Esophagus muscularis mucosa (tissue), 4 donors: ENCODE measurements at regions not wholly inside any gene's neighbourhood (a gene's known extent, or its start where the extent isn't known, plus 50 kb on each side); places are given as distances from the start of the nearest gene placed in this dataset.

ENCODE experiments used
- DNase-seq: peaks from one replicate; pipeline ENCODE4 v3.0.0-alpha.2; 2017; ENCODE audit errors: extremely low spot score
- H3K27ac ChIP-seq, 4 donors: fragments of 200-600 bp; sonication (generic); replicated peaks in 1 of 4; 1 replicate in 3 of 4; 2 replicates in 1 of 4; pipeline ENCODE4 v1.5.1; 2016 to 2019; ENCODE audit warnings: mild to moderate bottlenecking in 1 of 4
- H3K27me3 ChIP-seq, 4 donors: fragments of 200-600 bp; sonication (generic); one replicate each; pipeline versions ENCODE4 v1.5.1 to v1.6.0; 2016 to 2019
- H3K36me3 ChIP-seq, 4 donors: fragments of 200-600 bp; sonication (generic); one replicate each; pipeline ENCODE4 v1.5.1; 2016 to 2019
- H3K4me1 ChIP-seq, 4 donors: fragments of 200-600 bp; sonication (generic); one replicate each; pipeline ENCODE4 v1.5.1; 2016 to 2019
- H3K4me3 ChIP-seq, 4 donors: fragments of 200-600 bp; sonication (generic); 1 replicate in 2 of 4; 2 replicates in 2 of 4; pipeline ENCODE4 v1.5.1; 2016 to 2019; ENCODE audit warnings: mild to moderate bottlenecking in 4 of 4, moderate library complexity in 1 of 4
- H3K9me3 ChIP-seq, 4 donors: fragments of 200-600 bp; sonication (generic); 1 replicate in 3 of 4; 2 replicates in 1 of 4; pipeline ENCODE4 v1.5.1; 2016 to 2019
- EP300 ChIP-seq: sonication (generic); formaldehyde crosslinking; IDR thresholded peaks from one replicate; pipeline ENCODE4 v1.6.1; 2017; ENCODE audit warnings: antibody characterized with exemption
- POLR2A ChIP-seq: fragments of 450-650 bp; IDR thresholded peaks from one replicate; pipeline ENCODE4 v1.6.1; 2017; ENCODE audit warnings: antibody characterized with exemption, moderate library complexity, mild to moderate bottlenecking, low read depth
- POLR2AphosphoS5 ChIP-seq, 2 donors: sonication (generic); formaldehyde crosslinking; IDR thresholded peaks; one replicate each; pipeline ENCODE4 v1.6.1; 2017; ENCODE audit warnings: antibody characterized with exemption in 2 of 2
- WGBS: methylation state at CpG from one replicate; pipeline ENCODE4 v1.1.5; 2018; 5-methylcytosine and 5-hydroxymethylcytosine counted together
- intact Hi-C: fragments of 100-400 bp; cut with DNase I; formaldehyde crosslinking; loops from one replicate; pipeline ENCODE4 v1.15.1; 2023
- TF ChIP-seq, protein P1 (sequence below), 3 experiments: fragments of 200-600 bp in 2 of 3; fragments of 450-650 bp in 1 of 3; sonication (generic) in 2 of 3; IDR thresholded peaks; one replicate each; pipeline ENCODE4 v1.5.1; 2017 to 2019; ENCODE audit warnings: antibody characterized with exemption in 3 of 3, mild to moderate bottlenecking in 2 of 3, moderate library complexity in 1 of 3

DNA sequence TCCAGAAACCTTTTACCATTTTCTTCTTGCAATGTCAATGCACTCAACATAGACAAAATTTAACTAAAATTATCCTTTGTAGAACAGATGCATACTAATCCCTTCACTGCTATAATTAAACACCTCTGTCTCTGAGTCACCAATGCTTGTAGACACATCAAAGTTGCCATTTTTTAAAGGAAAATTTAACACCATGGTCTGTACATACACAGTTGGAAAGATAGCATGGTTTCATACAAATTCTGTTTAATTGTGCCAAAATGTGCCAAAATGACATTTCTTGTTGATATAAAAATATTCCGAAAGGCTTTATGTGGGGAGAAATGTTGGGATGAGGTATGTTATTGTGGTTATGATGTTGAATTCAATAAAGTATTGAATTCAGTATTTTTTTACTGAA, 125.8 kb downstream of the NEUROD6 start:
- TF ChIP-seq POLR2A (no peak), EP300 (no peak), POLR2AphosphoS5 (IDR thresholded peaks at IDR 0.05) (no peak)
- TF ChIP-seq, protein P1, sequence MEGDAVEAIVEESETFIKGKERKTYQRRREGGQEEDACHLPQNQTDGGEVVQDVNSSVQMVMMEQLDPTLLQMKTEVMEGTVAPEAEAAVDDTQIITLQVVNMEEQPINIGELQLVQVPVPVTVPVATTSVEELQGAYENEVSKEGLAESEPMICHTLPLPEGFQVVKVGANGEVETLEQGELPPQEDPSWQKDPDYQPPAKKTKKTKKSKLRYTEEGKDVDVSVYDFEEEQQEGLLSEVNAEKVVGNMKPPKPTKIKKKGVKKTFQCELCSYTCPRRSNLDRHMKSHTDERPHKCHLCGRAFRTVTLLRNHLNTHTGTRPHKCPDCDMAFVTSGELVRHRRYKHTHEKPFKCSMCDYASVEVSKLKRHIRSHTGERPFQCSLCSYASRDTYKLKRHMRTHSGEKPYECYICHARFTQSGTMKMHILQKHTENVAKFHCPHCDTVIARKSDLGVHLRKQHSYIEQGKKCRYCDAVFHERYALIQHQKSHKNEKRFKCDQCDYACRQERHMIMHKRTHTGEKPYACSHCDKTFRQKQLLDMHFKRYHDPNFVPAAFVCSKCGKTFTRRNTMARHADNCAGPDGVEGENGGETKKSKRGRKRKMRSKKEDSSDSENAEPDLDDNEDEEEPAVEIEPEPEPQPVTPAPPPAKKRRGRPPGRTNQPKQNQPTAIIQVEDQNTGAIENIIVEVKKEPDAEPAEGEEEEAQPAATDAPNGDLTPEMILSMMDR (IDR thresholded peaks at IDR 0.05): no peak
- 92% methylated on average over 1 of the region's 1 CpG for WGBS
- Histone ChIP-seq H3K36me3 (no peaks in the 10 kb centered on the region), H3K4me1 (no peaks in the 10 kb centered on the region), H3K27me3 (no peaks in the 10 kb centered on the region), H3K4me3 (no peak overlapping the region), H3K9me3 (peaks cover 0 to 4% (median 0%) of the 10 kb centered on the region in 4 donors), H3K27ac (no peak overlapping the region)
- no peak for DNase-seq
- intact Hi-C loops: no loop called here

DNA sequence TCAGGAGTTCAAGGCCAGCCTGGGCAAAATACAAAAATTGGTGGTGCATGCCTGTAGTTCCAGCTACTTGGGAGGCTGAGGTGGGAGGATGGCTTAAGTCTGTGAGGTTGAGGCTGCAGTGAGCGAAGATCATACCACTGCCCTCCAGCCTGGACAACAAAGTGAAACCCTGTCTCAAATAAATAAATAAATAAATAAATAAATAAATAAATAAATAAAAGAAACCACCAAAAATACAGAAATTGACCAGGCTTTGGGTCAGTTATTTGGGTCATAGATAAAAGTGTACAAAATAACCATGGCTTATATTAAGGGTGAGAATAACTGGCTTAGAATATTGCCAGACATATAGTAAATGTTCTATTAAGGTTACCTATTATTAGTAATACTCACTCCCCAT, 129.2 kb downstream of the NEUROD6 start:
- H3K4me1 ChIP-seq: no peaks in the 10 kb centered on the region
- intact Hi-C loops: no loop called here
- no peak for DNase-seq
- H3K36me3 ChIP-seq: no peaks in the 10 kb centered on the region
- TF ChIP-seq POLR2AphosphoS5 (IDR thresholded peaks at IDR 0.05) (no peak), EP300 (no peak), POLR2A (no peak)
- TF ChIP-seq, protein P1 (IDR thresholded peaks at IDR 0.05): no peak
- H3K4me3 ChIP-seq: no peak overlapping the region
- H3K9me3 ChIP-seq: no peaks in the 10 kb centered on the region
- H3K27me3 ChIP-seq: no peaks in the 10 kb centered on the region
- WGBS: 83% methylated on average over 1 of the region's 1 CpG
- no peak overlapping the region for H3K27ac ChIP-seq

DNA sequence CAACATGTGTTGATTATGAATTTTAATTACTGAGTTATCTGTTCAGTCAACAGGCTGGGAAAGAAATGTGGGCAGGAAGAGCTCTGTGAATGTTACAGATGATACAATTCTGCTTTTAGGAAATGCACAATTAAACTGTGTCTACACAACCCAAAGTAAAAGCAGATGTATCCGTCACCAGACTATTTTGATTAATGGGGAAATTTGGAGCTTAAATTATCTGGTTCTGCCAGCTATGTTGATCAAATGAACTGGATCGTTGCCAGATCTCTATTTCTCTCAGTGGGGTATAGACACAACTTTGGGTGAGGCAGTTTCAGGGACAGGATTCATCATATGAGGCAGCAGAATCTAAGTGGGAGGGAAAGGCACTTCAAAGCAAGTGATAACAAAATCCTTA, 136.5 kb downstream of the NEUROD6 start:
- Histone ChIP-seq H3K4me1 (no peaks in the 10 kb centered on the region), H3K27ac (no peak overlapping the region), H3K9me3 (peaks cover 0 to 5% (median 0%) of the 10 kb centered on the region in 4 donors), H3K36me3 (no peaks in the 10 kb centered on the region), H3K4me3 (no peak overlapping the region), H3K27me3 (no peaks in the 10 kb centered on the region)
- intact Hi-C loops: no loop called here
- 76% methylated on average over 2 of the region's 2 CpGs for WGBS
- no peak for TF ChIP-seq EP300
- TF ChIP-seq POLR2AphosphoS5 (IDR thresholded peaks at IDR 0.05): no peak
- TF ChIP-seq, protein P1 (IDR thresholded peaks at IDR 0.05): no peak
- TF ChIP-seq POLR2A: no peak
- DNase-seq: no peak

DNA sequence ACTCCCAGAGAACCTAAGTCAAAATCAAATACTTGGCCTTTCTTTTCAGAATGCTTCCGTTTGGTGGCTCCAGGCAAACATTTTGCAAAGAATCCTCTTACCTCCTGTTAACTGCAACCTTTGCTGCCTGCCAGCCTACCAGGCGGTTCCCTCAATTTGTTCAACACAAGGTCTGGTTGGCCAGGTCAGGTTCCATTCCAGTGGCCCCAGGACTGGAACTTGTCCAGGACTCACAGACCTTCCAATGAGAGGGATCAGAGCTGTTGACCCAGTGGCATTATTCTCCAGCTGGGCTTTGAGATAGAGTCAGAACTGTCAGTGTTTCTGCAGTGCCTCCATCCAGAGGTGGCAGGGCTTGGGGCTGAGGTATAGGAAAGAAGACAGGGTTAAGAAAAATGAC, 137.0 kb downstream of the NEUROD6 start:
- H3K36me3 ChIP-seq: no peaks in the 10 kb centered on the region
- H3K4me3 ChIP-seq: no peak overlapping the region
- peaks cover 0 to 5% (median 0%) of the 10 kb centered on the region in 4 donors for H3K9me3 ChIP-seq
- DNase-seq: no peak
- WGBS: 77% methylated on average over 2 of the region's 2 CpGs
- no peak for TF ChIP-seq POLR2AphosphoS5 (IDR thresholded peaks at IDR 0.05)
- intact Hi-C loops: no loop called here
- H3K27me3 ChIP-seq: no peaks in the 10 kb centered on the region
- no peaks in the 10 kb centered on the region for H3K4me1 ChIP-seq
- no peak overlapping the region for H3K27ac ChIP-seq

DNA sequence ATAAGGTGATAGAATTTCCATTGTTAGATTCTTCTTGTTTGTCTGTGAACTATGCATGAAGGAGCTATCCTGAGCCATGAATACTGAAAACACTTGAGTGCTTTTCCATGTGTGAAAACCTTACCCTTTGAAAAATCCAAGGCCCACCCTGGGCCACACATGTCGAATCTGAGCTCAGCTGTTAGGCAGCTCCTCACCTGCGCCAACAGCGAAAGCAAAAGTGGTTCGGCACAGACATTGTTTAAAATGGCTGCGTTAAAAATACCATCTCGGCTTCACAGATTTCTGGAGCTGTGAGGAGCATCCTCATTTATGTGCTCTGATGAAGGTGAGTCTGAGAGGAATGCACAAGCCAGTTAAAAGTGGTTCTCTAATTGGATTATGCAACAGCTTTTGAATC, 137.7 kb downstream of the NEUROD6 start:
- TF ChIP-seq, protein P1 (IDR thresholded peaks at IDR 0.05): no peak
- no peak for TF ChIP-seq POLR2AphosphoS5 (IDR thresholded peaks at IDR 0.05)
- TF ChIP-seq POLR2A: no peak
- TF ChIP-seq EP300: no peak
- no peaks in the 10 kb centered on the region for H3K27me3 ChIP-seq
- H3K36me3 ChIP-seq: no peaks in the 10 kb centered on the region
- intact Hi-C loops: no loop called here
- peaks cover 0 to 5% (median 0%) of the 10 kb centered on the region in 4 donors for H3K9me3 ChIP-seq
- H3K4me3 ChIP-seq: no peak overlapping the region
- DNase-seq: no peak
- no peak overlapping the region for H3K27ac ChIP-seq
- H3K4me1 ChIP-seq: no peaks in the 10 kb centered on the region
- WGBS: 90% methylated on average over 6 of the region's 6 CpGs
